ENCODE measurements at regions not wholly inside any gene's neighbourhood (a gene's known extent, or its start where the extent isn't known, plus 50 kb on each side); places are given as distances from the start of the nearest gene placed in this dataset.

GRCh38 chr13:97111756-97112155 lies 110.4 kb upstream of the MBNL2 start:
- TF ChIP-seq, protein P1, sequence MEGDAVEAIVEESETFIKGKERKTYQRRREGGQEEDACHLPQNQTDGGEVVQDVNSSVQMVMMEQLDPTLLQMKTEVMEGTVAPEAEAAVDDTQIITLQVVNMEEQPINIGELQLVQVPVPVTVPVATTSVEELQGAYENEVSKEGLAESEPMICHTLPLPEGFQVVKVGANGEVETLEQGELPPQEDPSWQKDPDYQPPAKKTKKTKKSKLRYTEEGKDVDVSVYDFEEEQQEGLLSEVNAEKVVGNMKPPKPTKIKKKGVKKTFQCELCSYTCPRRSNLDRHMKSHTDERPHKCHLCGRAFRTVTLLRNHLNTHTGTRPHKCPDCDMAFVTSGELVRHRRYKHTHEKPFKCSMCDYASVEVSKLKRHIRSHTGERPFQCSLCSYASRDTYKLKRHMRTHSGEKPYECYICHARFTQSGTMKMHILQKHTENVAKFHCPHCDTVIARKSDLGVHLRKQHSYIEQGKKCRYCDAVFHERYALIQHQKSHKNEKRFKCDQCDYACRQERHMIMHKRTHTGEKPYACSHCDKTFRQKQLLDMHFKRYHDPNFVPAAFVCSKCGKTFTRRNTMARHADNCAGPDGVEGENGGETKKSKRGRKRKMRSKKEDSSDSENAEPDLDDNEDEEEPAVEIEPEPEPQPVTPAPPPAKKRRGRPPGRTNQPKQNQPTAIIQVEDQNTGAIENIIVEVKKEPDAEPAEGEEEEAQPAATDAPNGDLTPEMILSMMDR (IDR thresholded peaks at IDR 0.05; ENCODE audit: low read length) = no peak
- TF ChIP-seq EZH2 (IDR thresholded peaks at IDR 0.05; ENCODE audit: borderline replicate concordance, low read length) = no peak
